ENCODE measurements at regions not wholly inside any gene's neighbourhood (a gene's known extent, or its start where the extent isn't known, plus 50 kb on each side); places are given as distances from the start of the nearest gene placed in this dataset.
"Not testable (repeated sequence)": the region's sequence is repeated elsewhere in the genome, so short reads cannot be mapped to it uniquely, and the experiment has no call there.

DNA sequence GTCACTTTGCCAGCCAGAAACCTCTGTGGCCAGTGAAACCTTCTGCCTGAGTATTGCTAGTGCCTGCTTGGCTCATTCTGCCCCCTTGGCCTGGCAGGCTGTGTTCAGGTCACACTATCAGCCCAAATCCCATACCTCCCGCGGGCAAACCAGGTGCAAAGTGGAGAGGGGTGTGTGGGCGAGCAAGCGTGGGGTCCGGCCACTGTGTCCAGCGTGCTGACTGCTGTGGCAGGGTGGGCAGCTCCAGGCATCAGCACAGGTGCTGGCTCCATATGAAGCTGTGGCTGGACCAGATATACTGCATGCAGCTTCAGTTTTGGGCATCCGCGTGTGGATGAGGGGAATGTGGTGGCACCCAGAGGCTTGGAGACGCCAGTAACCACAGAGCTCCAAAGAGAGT lies 576.5 kb upstream of the EDIL3 start:
- no peak overlapping the region for H3K27ac Mint-ChIP-seq
- no peaks in the 10 kb centered on the region for H3K27me3 Mint-ChIP-seq (ENCODE audit: low read depth)
- no peak for DNase-seq (ENCODE audit: low spot score)
- H3K4me1 Mint-ChIP-seq (ENCODE audit: low read depth), result no peaks in the 10 kb centered on the region
- H3K4me3 Mint-ChIP-seq (ENCODE audit: low read depth), result no peak overlapping the region
- no peaks in the 10 kb centered on the region for H3K9me3 Mint-ChIP-seq
- H3K36me3 Mint-ChIP-seq (ENCODE audit: low read depth), result no peaks in the 10 kb centered on the region
- intact Hi-C loops (cut with micrococcal nuclease), result no loop called here

DNA sequence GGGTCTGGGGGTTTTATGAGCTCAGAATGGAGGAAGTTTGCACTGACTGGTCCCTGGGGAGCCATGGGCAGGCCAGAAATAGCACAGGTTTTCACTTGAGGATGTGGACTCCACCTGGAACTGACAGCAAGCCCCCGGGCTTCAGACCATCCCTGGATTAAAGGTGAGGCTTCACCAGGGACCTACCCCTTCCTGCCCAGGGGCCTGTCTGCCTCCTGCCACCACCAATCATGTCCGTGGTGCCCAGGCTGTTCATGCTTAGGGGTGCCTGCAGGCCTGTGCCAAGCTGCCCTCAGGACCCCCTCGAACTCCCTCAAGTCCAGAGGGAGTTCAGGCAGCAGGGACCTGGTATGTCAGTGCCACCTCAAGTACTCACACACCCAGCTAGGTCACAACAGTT lies 577.2 kb upstream of the EDIL3 start:
- Mint-ChIP-seq H3K4me1 (ENCODE audit: low read depth) (no peaks in the 10 kb centered on the region), H3K36me3 (ENCODE audit: low read depth) (no peaks in the 10 kb centered on the region), H3K27ac (no peak overlapping the region), H3K4me3 (ENCODE audit: low read depth) (no peak overlapping the region), H3K27me3 (ENCODE audit: low read depth) (no peaks in the 10 kb centered on the region), H3K9me3 (no peaks in the 10 kb centered on the region)
- intact Hi-C loops (cut with micrococcal nuclease), result no loop called here
- DNase-seq (ENCODE audit: low spot score), result no peak

DNA sequence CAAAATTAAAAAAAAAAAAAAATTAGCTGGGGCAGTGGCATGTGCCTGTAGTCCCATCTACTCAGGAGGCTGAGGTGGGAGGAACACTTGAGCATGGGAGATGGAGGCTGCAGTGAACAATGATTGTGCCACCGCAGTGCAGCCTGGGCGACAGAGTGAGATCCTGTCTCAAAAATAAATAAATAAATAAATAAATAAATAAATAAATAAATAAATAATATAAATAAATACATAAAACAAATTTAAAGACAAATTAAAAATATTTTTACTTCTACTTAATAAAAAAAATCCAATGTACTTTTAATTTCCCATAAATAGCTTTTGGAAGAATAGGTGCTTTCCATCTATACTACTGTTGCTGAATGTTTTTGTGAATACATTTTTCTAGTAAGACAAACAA lies 598.4 kb upstream of the EDIL3 start:
- H3K27me3 Mint-ChIP-seq (ENCODE audit: low read depth), result no peaks in the 10 kb centered on the region
- no peak for DNase-seq (ENCODE audit: low spot score)
- intact Hi-C loops (cut with micrococcal nuclease), result no loop called here

DNA sequence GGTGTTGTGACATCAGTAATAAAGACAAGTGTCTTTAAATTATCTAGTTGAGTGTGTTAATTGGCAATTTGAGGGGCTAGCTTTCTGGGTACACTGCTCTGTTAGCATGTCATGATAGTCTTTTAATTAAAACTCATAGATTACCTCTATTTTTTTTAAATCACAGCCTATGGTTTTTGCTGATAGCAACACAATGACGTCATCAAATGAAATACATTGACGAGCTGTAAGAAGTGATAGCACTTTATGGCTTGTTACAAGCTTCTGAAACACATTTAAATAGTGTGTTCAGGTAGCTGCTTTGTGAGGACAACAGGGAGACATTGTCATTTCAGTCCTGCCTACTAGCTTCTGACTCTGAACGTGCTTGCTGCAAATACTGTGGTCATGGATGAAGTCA lies 600.5 kb upstream of the EDIL3 start:
- Mint-ChIP-seq H3K27me3 (ENCODE audit: low read depth) (no peaks in the 10 kb centered on the region), H3K4me1 (ENCODE audit: low read depth) (no peaks in the 10 kb centered on the region), H3K4me3 (ENCODE audit: low read depth) (no peak overlapping the region), H3K9me3 (no peaks in the 10 kb centered on the region), H3K36me3 (ENCODE audit: low read depth) (no peaks in the 10 kb centered on the region), H3K27ac (no peak overlapping the region)
- intact Hi-C loops (cut with micrococcal nuclease), result no loop called here
- DNase-seq (ENCODE audit: low spot score), result no peak

More for the DNA sequence above, 598.4 kb upstream of the EDIL3 start:
- Mint-ChIP-seq H3K27ac (no peak overlapping the region), H3K36me3 (ENCODE audit: low read depth) (no peaks in the 10 kb centered on the region), H3K4me3 (ENCODE audit: low read depth) (no peak overlapping the region), H3K9me3 (peaks cover 3% of the 10 kb centered on the region), H3K4me1 (ENCODE audit: low read depth) (no peaks in the 10 kb centered on the region)

DNA sequence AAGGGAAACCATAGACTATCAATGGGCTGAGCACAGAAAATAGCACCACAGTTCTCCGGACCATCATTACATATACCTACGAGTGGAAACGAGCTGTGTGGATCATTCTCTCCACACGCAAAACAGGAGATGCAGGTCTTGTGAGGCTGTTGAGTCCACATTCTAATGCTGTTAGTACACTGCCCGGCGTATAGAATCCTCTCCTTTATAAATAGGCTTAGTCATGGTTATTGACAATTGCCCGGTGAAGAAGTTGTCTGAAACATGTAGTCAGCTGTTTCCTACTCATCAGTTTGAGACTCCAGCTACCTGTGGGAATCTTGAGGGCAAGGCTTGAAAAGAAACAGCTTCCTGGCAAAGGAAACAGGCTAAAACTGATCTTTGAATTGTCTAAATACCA lies 602.0 kb upstream of the EDIL3 start:
- intact Hi-C loops (cut with micrococcal nuclease), result no loop called here
- DNase-seq (ENCODE audit: low spot score), result no peak
- Mint-ChIP-seq H3K36me3 (ENCODE audit: low read depth) (no peaks in the 10 kb centered on the region), H3K9me3 (no peaks in the 10 kb centered on the region), H3K4me1 (ENCODE audit: low read depth) (no peaks in the 10 kb centered on the region), H3K27me3 (ENCODE audit: low read depth) (no peaks in the 10 kb centered on the region), H3K4me3 (ENCODE audit: low read depth) (no peak overlapping the region), H3K27ac (no peak overlapping the region)

DNA sequence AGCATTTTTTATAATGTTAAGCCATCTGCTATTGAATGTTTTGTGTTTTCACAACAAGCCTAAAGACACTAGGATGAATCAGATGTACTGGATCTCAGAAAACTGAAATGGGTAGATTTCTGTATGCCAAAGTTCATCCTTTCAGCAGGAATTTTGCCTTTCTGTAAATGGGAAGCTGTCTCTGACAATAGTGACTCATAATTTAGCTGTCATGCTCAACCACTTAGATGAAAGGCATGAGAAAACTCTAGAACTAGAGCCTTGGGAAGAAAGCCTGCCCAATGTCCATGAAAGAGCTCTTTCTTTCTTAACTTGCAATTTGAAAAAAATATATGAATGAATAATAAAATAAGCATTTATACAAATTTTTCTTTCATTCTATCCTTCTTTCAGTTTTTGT lies 616.0 kb upstream of the EDIL3 start:
- no peaks in the 10 kb centered on the region for H3K36me3 Mint-ChIP-seq (ENCODE audit: low read depth)
- peaks cover 10% of the 10 kb centered on the region for H3K9me3 Mint-ChIP-seq
- intact Hi-C loops (cut with micrococcal nuclease), result no loop called here
- H3K27ac Mint-ChIP-seq, result no peak overlapping the region
- no peaks in the 10 kb centered on the region for H3K4me1 Mint-ChIP-seq (ENCODE audit: low read depth)
- H3K27me3 Mint-ChIP-seq (ENCODE audit: low read depth), result no peaks in the 10 kb centered on the region
- DNase-seq (ENCODE audit: low spot score), result no peak
- no peak overlapping the region for H3K4me3 Mint-ChIP-seq (ENCODE audit: low read depth)

DNA sequence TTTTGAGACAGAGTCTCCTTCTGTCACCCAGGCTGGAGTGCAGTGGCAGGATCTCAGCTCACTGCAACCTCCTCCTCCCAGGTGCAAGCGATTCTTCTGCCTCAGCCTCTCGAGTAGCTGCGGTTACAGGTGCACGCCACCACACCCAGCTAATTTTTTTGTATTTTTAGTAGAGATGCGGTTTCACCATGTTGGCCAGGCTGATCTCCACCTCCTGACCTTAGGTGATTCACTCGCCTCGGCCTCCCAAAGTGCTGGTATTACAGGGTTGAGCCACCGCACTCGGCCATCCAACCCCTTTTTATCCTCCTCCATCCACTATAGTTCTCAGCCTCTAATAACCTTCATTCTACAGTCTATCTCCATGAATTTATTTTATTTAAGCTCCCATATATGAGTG lies 617.3 kb upstream of the EDIL3 start:
- H3K27me3 Mint-ChIP-seq (ENCODE audit: low read depth); intact Hi-C loops (cut with micrococcal nuclease); DNase-seq (ENCODE audit: low spot score); H3K27ac Mint-ChIP-seq; H3K4me1 Mint-ChIP-seq (ENCODE audit: low read depth); H3K4me3 Mint-ChIP-seq (ENCODE audit: low read depth); H3K36me3 Mint-ChIP-seq (ENCODE audit: low read depth): not testable (repeated sequence)
- peaks cover 14% of the 10 kb centered on the region for H3K9me3 Mint-ChIP-seq

DNA sequence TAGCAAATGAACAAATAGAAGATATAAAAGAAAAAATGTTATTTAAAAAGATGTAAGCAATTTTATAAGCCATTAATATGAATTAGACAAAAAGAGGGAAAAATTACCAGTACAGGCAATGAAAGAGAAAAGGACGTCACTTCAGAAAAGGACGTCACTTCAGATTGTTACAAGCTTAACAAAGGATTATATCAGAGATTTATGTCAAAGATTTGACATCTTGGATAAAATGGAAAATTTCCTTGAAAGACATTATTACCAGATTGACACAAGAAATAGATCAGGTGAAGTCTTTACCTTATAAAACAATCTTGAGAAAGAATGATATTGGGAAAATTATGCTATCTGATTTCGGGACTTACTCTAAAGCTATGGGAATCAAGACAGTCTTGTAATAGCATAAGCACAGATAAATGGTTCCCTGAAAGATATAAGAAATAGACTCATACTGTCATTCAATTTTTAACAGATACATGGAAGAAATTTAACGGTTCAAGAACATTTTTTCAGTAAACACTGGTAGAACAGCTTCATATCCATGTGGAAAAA lies 625.4 kb upstream of the EDIL3 start:
- Mint-ChIP-seq H3K4me3 (ENCODE audit: low read depth) (no peak overlapping the region), H3K27ac (no peak overlapping the region), H3K9me3 (peaks cover 8% of the 10 kb centered on the region), H3K27me3 (ENCODE audit: low read depth) (no peaks in the 10 kb centered on the region), H3K36me3 (ENCODE audit: low read depth) (no peaks in the 10 kb centered on the region), H3K4me1 (ENCODE audit: low read depth) (no peaks in the 10 kb centered on the region)
- no peak for DNase-seq (ENCODE audit: low spot score)
- intact Hi-C loops (cut with micrococcal nuclease), result no loop called here

DNA sequence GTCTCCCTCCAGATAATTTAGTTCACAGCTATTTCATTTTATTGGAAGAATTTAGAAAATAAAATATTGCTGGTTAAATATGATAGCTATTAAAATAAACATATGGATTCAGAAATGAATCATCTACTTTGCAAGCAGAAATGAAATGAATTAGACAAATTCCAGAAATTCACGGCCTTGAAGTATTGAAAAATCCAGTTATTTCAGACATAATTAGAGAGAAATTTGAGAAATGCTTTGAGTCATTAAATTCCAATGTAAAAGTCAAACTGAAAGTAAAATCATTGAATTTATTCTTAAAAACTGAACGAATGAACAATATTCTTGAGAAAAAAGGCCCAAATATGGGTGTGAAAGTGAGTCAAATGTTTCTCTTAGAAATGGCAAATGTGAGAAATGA lies 632.6 kb upstream of the EDIL3 start:
- Mint-ChIP-seq H3K27ac (no peak overlapping the region), H3K27me3 (ENCODE audit: low read depth) (no peaks in the 10 kb centered on the region), H3K9me3 (peaks cover 13% of the 10 kb centered on the region), H3K4me3 (ENCODE audit: low read depth) (no peak overlapping the region), H3K36me3 (ENCODE audit: low read depth) (no peaks in the 10 kb centered on the region), H3K4me1 (ENCODE audit: low read depth) (no peaks in the 10 kb centered on the region)
- no peak for DNase-seq (ENCODE audit: low spot score)
- intact Hi-C loops (cut with micrococcal nuclease), result no loop called here

DNA sequence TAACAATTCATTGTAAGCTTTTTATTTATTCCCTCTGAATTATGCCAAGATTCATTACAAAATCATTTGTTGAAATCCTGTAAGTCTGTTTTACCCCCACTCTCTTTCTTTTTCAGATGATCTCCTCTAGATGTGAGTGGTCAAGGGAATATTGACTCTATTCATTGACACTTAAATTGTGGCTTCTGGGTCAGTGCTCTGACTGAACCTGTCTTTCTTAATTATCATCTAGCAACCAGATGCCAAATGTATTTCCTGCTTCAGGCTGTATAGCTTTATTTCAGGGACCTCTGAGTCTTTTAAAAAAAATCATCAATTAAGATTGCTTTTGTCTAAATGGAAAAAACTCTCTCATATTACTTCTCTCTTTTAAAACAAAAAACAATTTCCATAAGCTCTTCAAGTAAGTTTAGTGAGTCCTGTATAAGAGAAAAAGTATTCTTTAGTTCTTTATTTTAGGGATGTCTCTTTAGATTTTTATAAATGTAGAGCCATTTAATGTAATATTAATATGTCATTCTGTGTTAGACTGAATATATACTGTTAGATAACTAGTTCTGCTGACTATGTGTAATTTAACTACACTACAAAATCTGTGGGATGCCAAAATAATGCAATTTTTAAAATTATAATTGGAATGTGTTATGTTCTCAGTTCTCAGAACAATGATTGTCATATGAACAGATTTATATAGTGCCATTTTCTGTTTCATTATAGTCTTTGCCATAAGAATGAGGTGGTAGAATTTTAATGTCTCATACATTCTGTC lies 645.8 kb upstream of the EDIL3 start:
- Mint-ChIP-seq H3K4me3 (ENCODE audit: low read depth) (no peak overlapping the region), H3K27me3 (ENCODE audit: low read depth) (no peaks in the 10 kb centered on the region), H3K9me3 (peaks cover 2% of the 10 kb centered on the region), H3K27ac (no peak overlapping the region), H3K4me1 (ENCODE audit: low read depth) (no peaks in the 10 kb centered on the region), H3K36me3 (ENCODE audit: low read depth) (no peaks in the 10 kb centered on the region)
- intact Hi-C loops (cut with micrococcal nuclease), result no loop called here
- DNase-seq (ENCODE audit: low spot score), result no peak

DNA sequence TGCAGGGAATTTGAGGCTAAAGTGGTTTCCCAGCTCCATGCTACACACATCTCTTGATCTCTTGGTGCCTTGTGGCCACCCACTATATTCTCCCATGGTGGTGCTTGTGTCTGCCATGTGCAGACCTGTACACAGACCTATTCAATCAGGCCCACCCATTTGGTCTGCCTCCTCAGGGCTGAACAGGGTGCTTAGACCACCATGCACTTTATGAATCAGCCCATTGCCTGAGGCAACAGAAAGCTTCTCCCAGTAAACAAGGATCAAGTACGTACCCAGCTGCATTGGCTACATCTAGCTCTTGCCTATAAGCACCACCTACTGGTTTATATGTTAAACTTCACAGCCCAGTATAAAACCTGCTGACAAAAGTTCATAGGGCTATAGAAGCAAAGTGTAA lies 664.3 kb upstream of the EDIL3 start:
- DNase-seq (ENCODE audit: low spot score), result no peak
- H3K4me1 Mint-ChIP-seq (ENCODE audit: low read depth), result no peaks in the 10 kb centered on the region
- H3K9me3 Mint-ChIP-seq, result peaks cover 2% of the 10 kb centered on the region
- H3K27ac Mint-ChIP-seq, result no peak overlapping the region
- no peak overlapping the region for H3K4me3 Mint-ChIP-seq (ENCODE audit: low read depth)
- intact Hi-C loops (cut with micrococcal nuclease), result no loop called here
- H3K36me3 Mint-ChIP-seq (ENCODE audit: low read depth), result no peaks in the 10 kb centered on the region
- H3K27me3 Mint-ChIP-seq (ENCODE audit: low read depth), result no peaks in the 10 kb centered on the region

DNA sequence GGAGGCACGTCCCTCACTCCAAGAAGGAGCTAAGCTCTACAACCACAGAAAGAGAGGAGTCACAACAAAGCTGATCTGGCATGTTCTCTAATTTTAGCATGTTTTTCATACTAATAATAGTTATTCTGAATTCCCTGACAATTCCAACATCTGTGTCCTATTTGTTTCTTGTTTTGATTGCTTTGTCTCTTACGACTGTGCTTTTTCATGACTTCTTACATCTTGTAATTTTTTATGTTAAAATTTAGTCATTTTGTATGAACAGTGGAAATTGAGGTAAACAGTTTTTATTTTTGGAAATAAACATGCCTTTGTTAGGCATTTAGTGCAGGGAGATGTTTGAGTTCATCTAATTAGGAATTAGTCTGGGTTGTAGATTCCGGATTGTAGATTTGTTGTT lies 668.1 kb upstream of the EDIL3 start:
- H3K27ac Mint-ChIP-seq, result no peak overlapping the region
- no peak overlapping the region for H3K4me3 Mint-ChIP-seq (ENCODE audit: low read depth)
- no peaks in the 10 kb centered on the region for H3K27me3 Mint-ChIP-seq (ENCODE audit: low read depth)
- H3K4me1 Mint-ChIP-seq (ENCODE audit: low read depth), result no peaks in the 10 kb centered on the region
- DNase-seq (ENCODE audit: low spot score), result no peak
- no peaks in the 10 kb centered on the region for H3K36me3 Mint-ChIP-seq (ENCODE audit: low read depth)
- H3K9me3 Mint-ChIP-seq, result no peaks in the 10 kb centered on the region
- intact Hi-C loops (cut with micrococcal nuclease), result no loop called here

DNA sequence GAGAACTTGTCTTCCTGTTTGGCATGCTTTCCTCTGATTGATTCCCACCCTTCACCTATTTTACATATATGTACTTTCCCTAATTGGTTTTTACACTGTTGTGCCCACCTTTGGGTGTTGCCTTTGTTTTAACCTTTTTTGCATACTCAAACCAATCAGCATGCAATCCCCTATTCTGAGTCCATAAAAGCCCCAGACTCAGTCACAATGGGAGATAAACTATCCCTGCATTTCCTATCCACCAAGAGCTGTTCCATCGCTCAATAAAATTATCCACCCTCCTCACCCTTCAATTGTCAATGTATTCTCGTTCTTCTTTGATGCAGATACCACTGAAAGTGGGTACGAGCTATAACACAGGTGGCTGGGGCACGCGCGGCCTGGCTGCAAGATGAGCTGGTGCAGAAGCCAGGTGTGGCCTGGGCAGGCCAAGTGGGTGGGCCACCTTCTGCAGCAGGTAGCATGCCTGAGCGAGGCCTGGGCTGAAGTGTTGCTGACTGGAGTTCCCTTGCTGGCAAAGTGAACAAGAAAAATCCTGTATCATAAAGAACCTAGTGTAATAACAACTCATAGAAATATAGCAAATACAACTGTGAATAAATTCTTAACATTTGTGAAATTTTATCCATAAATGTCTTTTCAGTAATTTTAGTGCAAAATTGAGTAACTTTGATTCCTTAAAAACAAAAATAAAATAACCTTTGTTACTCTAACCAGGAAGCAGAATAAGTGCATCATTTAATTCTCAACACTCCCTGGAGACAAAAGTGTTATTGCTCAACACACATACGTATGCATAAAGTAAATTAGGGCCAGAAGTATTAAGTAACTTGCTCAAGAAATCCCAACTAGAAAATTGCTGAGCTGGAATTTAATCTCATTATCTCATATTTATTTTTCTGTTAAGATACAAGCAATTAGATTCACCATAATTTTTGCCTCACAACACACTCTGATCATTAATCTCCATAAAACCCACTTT lies 685.3 kb upstream of the EDIL3 start:
- Mint-ChIP-seq H3K36me3 (ENCODE audit: low read depth) (no peaks in the 10 kb centered on the region), H3K9me3 (no peaks in the 10 kb centered on the region), H3K4me3 (ENCODE audit: low read depth) (no peak overlapping the region), H3K27me3 (ENCODE audit: low read depth) (no peaks in the 10 kb centered on the region), H3K27ac (no peak overlapping the region), H3K4me1 (ENCODE audit: low read depth) (no peaks in the 10 kb centered on the region)
- no peak for DNase-seq (ENCODE audit: low spot score)
- intact Hi-C loops (cut with micrococcal nuclease), result no loop called here

Measured in activated T-helper 2 cell treated with anti-CD3 and anti-CD28 coated beads, Interferon-gamma antibody, Interleukin-2, Interleukin-4, amounts not matched to agents 10 μg/mL and 5 μg/mL and 100 μg/mL, durations not matched to agents 14 hours and 24 hours and 36 hours (primary cell).